Testis (tissue), 2 donors: ENCODE measurements at regions not wholly inside any gene's neighbourhood (a gene's known extent, or its start where the extent isn't known, plus 50 kb on each side); places are given as distances from the start of the nearest gene placed in this dataset.

Experiments
- CTCF ChIP-seq, 3 experiments: fragments of 450-650 bp in 2 of 3; fragments of 200-600 bp in 1 of 3; sonication (generic) in 1 of 3; IDR thresholded peaks; one replicate each; pipeline ENCODE4 v1.5.1; 2016 to 2019; ENCODE audit warnings: antibody characterized with exemption in 3 of 3, mild to moderate bottlenecking in 2 of 3, moderate library complexity in 1 of 3
- POLR2A ChIP-seq: fragments of 450-650 bp; IDR thresholded peaks from one replicate; pipeline ENCODE4 v1.6.1; 2017; ENCODE audit warnings: antibody characterized with exemption, mild to moderate bottlenecking, moderate library complexity

- TF ChIP-seq CTCF (IDR thresholded peaks at IDR 0.05) (no peak), POLR2A (no peak)
Measured at GRCh38 chr18:2368102-2368501, 203.2 kb downstream of the METTL4 start.
